ENCODE measurements at regions not wholly inside any gene's neighbourhood (a gene's known extent, or its start where the extent isn't known, plus 50 kb on each side); places are given as distances from the start of the nearest gene placed in this dataset.
"Not testable (repeated sequence)": the region's sequence is repeated elsewhere in the genome, so short reads cannot be mapped to it uniquely, and the experiment has no call there.

DNA sequence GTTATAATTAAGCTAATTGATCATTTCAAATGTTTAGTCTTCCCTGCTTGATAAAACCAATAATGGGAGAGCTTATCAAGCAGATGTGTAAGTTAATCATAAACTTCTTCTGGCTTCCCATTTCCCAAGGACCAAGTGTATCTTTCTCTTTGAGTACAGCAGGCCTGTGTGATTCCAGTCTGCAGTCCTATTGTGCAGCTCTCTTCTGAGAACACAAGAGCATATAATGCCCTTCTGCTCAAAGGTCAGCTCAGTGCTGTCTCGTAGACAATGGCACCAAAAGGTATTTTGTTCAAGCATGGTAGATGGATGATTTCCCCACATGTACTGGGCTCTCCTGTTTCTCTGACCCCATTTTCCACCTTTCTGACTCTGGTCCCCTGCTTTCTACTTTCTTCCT, 101.8 kb upstream of the DYRK2 start:
- Histone ChIP-seq H3K27me3 (ENCODE audit: insufficient read depth, low read length) (no peaks in the 10 kb centered on the region), H4K20me1 (ENCODE audit: control insufficient read depth, insufficient read depth, insufficient read length) (no peaks in the 10 kb centered on the region), H3K9me3 (ENCODE audit: control insufficient read depth, low read depth, low read length) (no peaks in the 10 kb centered on the region), H3K79me2 (ENCODE audit: insufficient read depth, low read length) (no peaks in the 10 kb centered on the region), H2BK12ac (ENCODE audit: insufficient read length, low read depth, low read length) (no peak overlapping the region), H3K18ac (ENCODE audit: insufficient read length, low read depth, low read length) (no peak overlapping the region), H3K4me1 (ENCODE audit: insufficient read depth, low read length) (no peaks in the 10 kb centered on the region), H2AK5ac (ENCODE audit: insufficient read length, low read length) (no peak overlapping the region), H2AFZ (ENCODE audit: low read length) (no peak overlapping the region), H3T11ph (ENCODE audit: low read length) (no peak overlapping the region), H3K9ac (ENCODE audit: extremely low read depth, insufficient read length, low read length) (no peak overlapping the region), H3K4me2 (ENCODE audit: insufficient read depth, insufficient read length, low read length) (no peak overlapping the region), H3K23me2 (ENCODE audit: insufficient read length, low read depth, low read length, poor library complexity, severe bottlenecking) (no peaks in the 10 kb centered on the region), H4K5ac (ENCODE audit: insufficient read length, low read depth, low read length) (no peak overlapping the region), H3K4ac (ENCODE audit: low read depth, low read length) (no peak overlapping the region), H4K91ac (ENCODE audit: insufficient read length, low read depth, low read length) (no peak overlapping the region), H3K27ac (ENCODE audit: insufficient read length, low read depth, low read length) (no peak overlapping the region), H2BK120ac (ENCODE audit: low read depth, low read length, poor library complexity, severe bottlenecking) (no peak overlapping the region), H3K79me1 (ENCODE audit: insufficient read depth, low read depth, low read length, poor library complexity, severe bottlenecking) (no peaks in the 10 kb centered on the region), H2BK20ac (ENCODE audit: low read depth, low read length, poor library complexity, severe bottlenecking) (no peak overlapping the region), H3K56ac (ENCODE audit: insufficient read length, low read depth, low read length) (no peak overlapping the region), H3K14ac (ENCODE audit: insufficient read depth, low read length) (no peak overlapping the region), H4K8ac (replicated peaks; ENCODE audit: insufficient read length, low read depth, low read length) (no peak overlapping the region), H2BK5ac (ENCODE audit: insufficient read length, low read length) (no peak overlapping the region), H3K23ac (ENCODE audit: insufficient read length, low read depth, low read length) (no peak overlapping the region), H2BK15ac (ENCODE audit: low read depth, low read length) (no peak overlapping the region)
- Mint-ChIP-seq H3K27me3 (ENCODE audit: low read depth) (no peaks in the 10 kb centered on the region; the same call in 1 of the 2 replicates), H3K36me3 (ENCODE audit: insufficient read depth in 1 of 3, low read depth in 3 of 3) (peaks cover 4 to 11% (median 6%) of the 10 kb centered on the region in 3 experiments; a peak in 6 of 7 replicates), H3K4me1 (peaks cover 3% of the 10 kb centered on the region in 2 experiments; a peak in 3 of 4 replicates), H3K9me3 (peaks cover 8 to 13% of the 10 kb centered on the region in 2 experiments), H3K4me3 (no peak overlapping the region), H3K27ac (no peak overlapping the region)
- TF ChIP-seq, protein P1, sequence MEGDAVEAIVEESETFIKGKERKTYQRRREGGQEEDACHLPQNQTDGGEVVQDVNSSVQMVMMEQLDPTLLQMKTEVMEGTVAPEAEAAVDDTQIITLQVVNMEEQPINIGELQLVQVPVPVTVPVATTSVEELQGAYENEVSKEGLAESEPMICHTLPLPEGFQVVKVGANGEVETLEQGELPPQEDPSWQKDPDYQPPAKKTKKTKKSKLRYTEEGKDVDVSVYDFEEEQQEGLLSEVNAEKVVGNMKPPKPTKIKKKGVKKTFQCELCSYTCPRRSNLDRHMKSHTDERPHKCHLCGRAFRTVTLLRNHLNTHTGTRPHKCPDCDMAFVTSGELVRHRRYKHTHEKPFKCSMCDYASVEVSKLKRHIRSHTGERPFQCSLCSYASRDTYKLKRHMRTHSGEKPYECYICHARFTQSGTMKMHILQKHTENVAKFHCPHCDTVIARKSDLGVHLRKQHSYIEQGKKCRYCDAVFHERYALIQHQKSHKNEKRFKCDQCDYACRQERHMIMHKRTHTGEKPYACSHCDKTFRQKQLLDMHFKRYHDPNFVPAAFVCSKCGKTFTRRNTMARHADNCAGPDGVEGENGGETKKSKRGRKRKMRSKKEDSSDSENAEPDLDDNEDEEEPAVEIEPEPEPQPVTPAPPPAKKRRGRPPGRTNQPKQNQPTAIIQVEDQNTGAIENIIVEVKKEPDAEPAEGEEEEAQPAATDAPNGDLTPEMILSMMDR (conservative IDR thresholded peaks at IDR 0.05): no peak
- no CpG with 5 or more reads among the region's 1 CpG for WGBS (ENCODE audit: extremely low coverage, insufficient read length, low lambda C conversion rate)
- no peak for DNase-seq

DNA sequence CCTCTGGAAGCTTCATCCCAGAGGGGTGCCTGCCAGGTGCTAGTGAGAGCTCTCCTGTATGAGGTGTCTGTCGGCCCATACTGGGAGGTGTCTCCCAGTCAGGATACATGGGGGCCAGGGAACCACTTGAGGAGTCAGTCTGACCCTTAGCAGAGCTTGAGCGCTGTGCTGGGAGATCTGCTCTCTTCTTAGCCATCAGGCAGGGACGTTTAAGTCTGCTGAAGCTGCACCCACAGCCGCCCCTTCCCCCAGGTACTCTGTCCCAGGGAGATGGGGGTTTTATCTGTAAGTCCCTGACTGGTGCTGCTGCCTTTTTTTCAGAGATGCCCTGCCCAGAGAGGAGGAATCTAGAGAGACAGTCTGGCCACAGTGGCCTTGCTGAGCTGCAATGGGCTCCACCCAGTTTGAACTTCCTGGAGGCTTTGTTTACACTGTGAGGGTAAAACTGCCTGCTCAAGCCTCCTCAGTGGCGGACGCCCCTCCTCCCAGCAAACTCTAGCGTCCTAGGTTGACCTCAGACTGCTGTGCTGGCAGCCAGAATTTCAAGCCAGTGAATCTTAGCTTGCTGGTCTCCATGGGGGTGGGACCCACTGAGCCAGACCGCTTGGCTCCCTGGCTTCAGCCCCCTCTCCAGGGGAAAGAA, 93.3 kb upstream of the DYRK2 start:
- not testable (repeated sequence) for H2BK5ac ChIP-seq (ENCODE audit: insufficient read length, low read length); H3T11ph ChIP-seq (ENCODE audit: low read length); H2AFZ ChIP-seq (ENCODE audit: low read length); H3K27ac ChIP-seq (ENCODE audit: insufficient read length, low read depth, low read length); H3K27me3 ChIP-seq (ENCODE audit: insufficient read depth, low read length); H3K18ac ChIP-seq (ENCODE audit: insufficient read length, low read depth, low read length); H2BK120ac ChIP-seq (ENCODE audit: low read depth, low read length, poor library complexity, severe bottlenecking); H3K79me1 ChIP-seq (ENCODE audit: insufficient read depth, low read depth, low read length, poor library complexity, severe bottlenecking); H4K8ac ChIP-seq (replicated peaks; ENCODE audit: insufficient read length, low read depth, low read length); H4K20me1 ChIP-seq (ENCODE audit: control insufficient read depth, insufficient read depth, insufficient read length); H3K4ac ChIP-seq (ENCODE audit: low read depth, low read length); H3K14ac ChIP-seq (ENCODE audit: insufficient read depth, low read length); H3K27me3 Mint-ChIP-seq (ENCODE audit: low read depth); H3K4me3 Mint-ChIP-seq; H2AK5ac ChIP-seq (ENCODE audit: insufficient read length, low read length); H3K4me2 ChIP-seq (ENCODE audit: insufficient read depth, insufficient read length, low read length); H3K4me1 ChIP-seq (ENCODE audit: insufficient read depth, low read length); H2BK15ac ChIP-seq (ENCODE audit: low read depth, low read length); H4K91ac ChIP-seq (ENCODE audit: insufficient read length, low read depth, low read length); H3K23ac ChIP-seq (ENCODE audit: insufficient read length, low read depth, low read length); H3K23me2 ChIP-seq (ENCODE audit: insufficient read length, low read depth, low read length, poor library complexity, severe bottlenecking); H4K5ac ChIP-seq (ENCODE audit: insufficient read length, low read depth, low read length); H3K56ac ChIP-seq (ENCODE audit: insufficient read length, low read depth, low read length); H2BK20ac ChIP-seq (ENCODE audit: low read depth, low read length, poor library complexity, severe bottlenecking); H3K9ac ChIP-seq (ENCODE audit: extremely low read depth, insufficient read length, low read length); H3K9me3 ChIP-seq (ENCODE audit: control insufficient read depth, low read depth, low read length); H2BK12ac ChIP-seq (ENCODE audit: insufficient read length, low read depth, low read length); H3K79me2 ChIP-seq (ENCODE audit: insufficient read depth, low read length)
- peaks cover 16 to 20% of the 10 kb centered on the region in 2 experiments for H3K9me3 Mint-ChIP-seq
- peak; percentile 74 for DNase-seq
- H3K4me1 Mint-ChIP-seq: peaks cover 8 to 10% of the 10 kb centered on the region in 2 experiments
- peaks cover 4 to 11% (median 10%) of the 10 kb centered on the region in 3 experiments for H3K36me3 Mint-ChIP-seq (ENCODE audit: insufficient read depth in 1 of 3, low read depth in 3 of 3)
- WGBS (ENCODE audit: extremely low coverage, insufficient read length, low lambda C conversion rate): no CpG with 5 or more reads among the region's 8 CpGs
- H3K27ac Mint-ChIP-seq: 0 out of 7 replicates have a peak overlapping the region, but pooled peaks of 1 of the 3 experiments have one; percentile 34
